Stomach (tissue), 8 donors: ENCODE measurements at regions not wholly inside any gene's neighbourhood (a gene's known extent, or its start where the extent isn't known, plus 50 kb on each side); places are given as distances from the start of the nearest gene placed in this dataset.

Experiments
- DNase-seq, 2 donors: peaks; one replicate each; pipeline versions ENCODE4 v3.0.0 to v3.0.0-alpha.2; 2013 to 2019
- H3K27ac ChIP-seq, 5 donors: fragments of 200-600 bp in 4 of 5; sonication (generic) in 4 of 5; one replicate each; pipeline ENCODE4 v1.5.1; 2013 to 2019; ENCODE audit warnings: mild to moderate bottlenecking in 1 of 5, moderate library complexity in 1 of 5
- H3K27me3 ChIP-seq, 3 donors: fragments of 200-600 bp; sonication (generic); one replicate each; pipeline ENCODE4 v1.5.1; 2017 to 2019; ENCODE audit warnings: mixed run types in 1 of 3
- H3K36me3 ChIP-seq, 4 donors: fragments of 200-600 bp; sonication (generic); 1 replicate in 3 of 4; 2 replicates in 1 of 4; pipeline ENCODE4 v1.5.1; 2016 to 2019
- H3K4me1 ChIP-seq, 4 donors: fragments of 200-600 bp; sonication (generic); one replicate each; pipeline ENCODE4 v1.5.1; 2016 to 2019
- H3K4me3 ChIP-seq, 4 donors: fragments of 200-600 bp; sonication (generic) in 3 of 4; one replicate each; pipeline ENCODE4 v1.5.1; 2016 to 2019; ENCODE audit warnings: mild to moderate bottlenecking in 1 of 4
- H3K9me3 ChIP-seq, 4 donors: fragments of 200-600 bp; sonication (generic); one replicate each; pipeline ENCODE4 v1.5.1; 2016 to 2019
- CTCF ChIP-seq, 7 experiments: fragments of 450-650 bp in 4 of 7; fragments of 200-600 bp in 3 of 7; sonication (generic) in 3 of 7; IDR thresholded peaks; one replicate each; pipeline ENCODE4 v1.5.1; 2016 to 2019; ENCODE audit warnings: antibody characterized with exemption in 7 of 7, control low read depth in 2 of 7, mild to moderate bottlenecking in 1 of 7
- EP300 ChIP-seq: sonication (generic); formaldehyde crosslinking; IDR thresholded peaks from one replicate; pipeline ENCODE4 v1.6.1; 2017; ENCODE audit warnings: antibody characterized with exemption
- POLR2A ChIP-seq, 4 donors: fragments of 450-650 bp; IDR thresholded peaks; one replicate each; pipeline ENCODE4 v1.6.1; 2016; ENCODE audit warnings: antibody characterized with exemption in 4 of 4, control low read depth in 2 of 4, mild to moderate bottlenecking in 1 of 4, moderate library complexity in 1 of 4
- POLR2AphosphoS5 ChIP-seq, 3 donors: sonication (generic); formaldehyde crosslinking; IDR thresholded peaks; one replicate each; pipeline ENCODE4 v1.6.1; 2016; ENCODE audit warnings: antibody characterized with exemption in 3 of 3
- WGBS, 5 donors: extraction: QIAGEN DNeasy Blood & Tissue Kit in 3 of 5; methylation state at CpG; one replicate each; pipeline versions ENCODE4 v1.1.5 to v1.1.7; 2013 to 2018; 5-methylcytosine and 5-hydroxymethylcytosine counted together
- intact Hi-C: fragments of 100-400 bp; cut with DNase I; formaldehyde crosslinking; loops from one replicate; pipeline ENCODE4 v1.15.1; 2023; ENCODE audit warnings: low total_unique reads
- donor health status: healthy with polysubstance abuse.
- donor health status: Bipolar disorder and iron deficiency.
- donor health status: healthy.

- no peaks in the 10 kb centered on the region for H3K9me3 ChIP-seq
- no peak overlapping the region for H3K27ac ChIP-seq
- H3K4me1 ChIP-seq: peaks cover 0 to 10% (median 4%) of the 10 kb centered on the region in 4 donors
- 80 to 92% (median 83%) methylated on average over 10 of the region's 10 CpGs for WGBS, 5 donors
- TF ChIP-seq POLR2AphosphoS5 (IDR thresholded peaks at IDR 0.05) (peak in 1 of 3 donors; percentile 17), CTCF (IDR thresholded peaks at IDR 0.05) (no peak), EP300 (no peak)
- intact Hi-C loops: no loop called here
- DNase-seq: peak in 1 of 2 donors; percentile 17
- no peak overlapping the region for H3K4me3 ChIP-seq
- H3K36me3 ChIP-seq: no peaks in the 10 kb centered on the region
- H3K27me3 ChIP-seq: no peaks in the 10 kb centered on the region
Measured at GRCh38 chr5:81908044-81908443, 63.8 kb upstream of the ATG10 start.

- Histone ChIP-seq H3K27me3 (no peaks in the 10 kb centered on the region), H3K4me1 (peaks cover 0 to 10% (median 4%) of the 10 kb centered on the region in 4 donors), H3K9me3 (no peaks in the 10 kb centered on the region), H3K36me3 (no peaks in the 10 kb centered on the region), H3K4me3 (no peak overlapping the region), H3K27ac (no peak overlapping the region)
- no peak for DNase-seq
- intact Hi-C loops: no loop called here
- no peak for TF ChIP-seq CTCF (IDR thresholded peaks at IDR 0.05)
- TF ChIP-seq EP300: no peak
- TF ChIP-seq POLR2AphosphoS5 (IDR thresholded peaks at IDR 0.05): no peak
- TF ChIP-seq POLR2A (IDR thresholded peaks at IDR 0.05): no peak
- 79 to 92% (median 85%) methylated on average over 2 to 4 of the region's 4 CpGs for WGBS, 5 donors
Measured at GRCh38 chr5:81907012-81907635, 64.7 kb upstream of the ATG10 start.

GRCh38 chr5:81906086-81906485, 65.7 kb upstream of the ATG10 start:
- Histone ChIP-seq H3K27me3 (no peaks in the 10 kb centered on the region), H3K36me3 (no peaks in the 10 kb centered on the region), H3K4me1 (peaks cover 0 to 10% (median 4%) of the 10 kb centered on the region in 4 donors), H3K4me3 (no peak overlapping the region), H3K9me3 (peaks cover 0 to 7% (median 3%) of the 10 kb centered on the region in 4 donors), H3K27ac (no peak overlapping the region)
- 35 to 65% (median 50%) methylated on average over 5 of the region's 5 CpGs for WGBS, 5 donors
- DNase-seq: no peak
- TF ChIP-seq EP300: no peak
- no peak for TF ChIP-seq CTCF (IDR thresholded peaks at IDR 0.05)
- TF ChIP-seq POLR2A (IDR thresholded peaks at IDR 0.05): no peak
- TF ChIP-seq POLR2AphosphoS5 (IDR thresholded peaks at IDR 0.05): no peak
- intact Hi-C loops: no loop called here

GRCh38 chr5:81904861-81905260, 67.0 kb upstream of the ATG10 start:
- intact Hi-C loops: no loop called here
- DNase-seq: no peak
- H3K4me3 ChIP-seq: no peak overlapping the region
- H3K4me1 ChIP-seq: peaks cover 0 to 10% (median 4%) of the 10 kb centered on the region in 4 donors
- TF ChIP-seq POLR2AphosphoS5 (IDR thresholded peaks at IDR 0.05) (no peak), EP300 (no peak), POLR2A (IDR thresholded peaks at IDR 0.05) (no peak), CTCF (IDR thresholded peaks at IDR 0.05) (no peak)
- H3K9me3 ChIP-seq: peaks cover 0 to 10% (median 3%) of the 10 kb centered on the region in 4 donors
- no peak overlapping the region for H3K27ac ChIP-seq
- WGBS, 5 donors: 52 to 97% (median 72%) methylated on average over 2 of the region's 2 CpGs
- H3K27me3 ChIP-seq: no peaks in the 10 kb centered on the region
- H3K36me3 ChIP-seq: no peaks in the 10 kb centered on the region
